CD4-positive, alpha-beta T cell treated with Interleukin-12 subunit alpha and Interleukin-12 subunit beta, for 1 hour (primary cell): ENCODE measurements at regions not wholly inside any gene's neighbourhood (a gene's known extent, or its start where the extent isn't known, plus 50 kb on each side); places are given as distances from the start of the nearest gene placed in this dataset.
"Not testable (repeated sequence)": the region's sequence is repeated elsewhere in the genome, so short reads cannot be mapped to it uniquely, and the experiment has no call there.

Source experiments
- DNase-seq: peaks from one replicate; pipeline ENCODE4 v3.0.0-alpha.2; 2020

- DNase-seq = no peak
Observed at GRCh38 chr4:163693776-163694175, 199.3 kb downstream of the TMA16 start.

- no peak for DNase-seq
Observed at GRCh38 chr4:163694385-163694784, 199.9 kb downstream of the TMA16 start.

GRCh38 chr4:163697121-163697520, 202.6 kb downstream of the TMA16 start:
- DNase-seq = no peak

- not testable (repeated sequence) for DNase-seq
Observed at GRCh38 chr4:163700383-163700782, 205.9 kb downstream of the TMA16 start.

- no peak for DNase-seq
Observed at GRCh38 chr4:163701916-163702315, 207.4 kb downstream of the TMA16 start.

GRCh38 chr4:163702736-163703135, 208.2 kb downstream of the TMA16 start:
- no peak for DNase-seq

- DNase-seq = no peak
Observed at GRCh38 chr4:163703251-163703650, 208.8 kb downstream of the TMA16 start.

- DNase-seq = no peak
Observed at GRCh38 chr4:163707873-163708272, 213.4 kb downstream of the TMA16 start.

GRCh38 chr4:163709601-163710000, 215.1 kb downstream of the TMA16 start:
- DNase-seq = no peak

GRCh38 chr4:163710158-163710557, 215.7 kb downstream of the TMA16 start:
- no peak for DNase-seq

- DNase-seq = not testable (repeated sequence)
Observed at GRCh38 chr4:163724495-163724894, 230.0 kb downstream of the TMA16 start.

GRCh38 chr4:163726641-163727040, 232.2 kb downstream of the TMA16 start:
- no peak for DNase-seq

GRCh38 chr4:163731071-163731470, 236.6 kb downstream of the TMA16 start:
- DNase-seq = no peak

- DNase-seq = no peak
Observed at GRCh38 chr4:163732473-163732872, 238.0 kb downstream of the TMA16 start.

- DNase-seq = no peak
Observed at GRCh38 chr4:163736876-163737275, 242.4 kb downstream of the TMA16 start.

GRCh38 chr4:163737846-163738245, 243.4 kb downstream of the TMA16 start:
- DNase-seq = not testable (repeated sequence)

GRCh38 chr4:163738521-163738920, 244.0 kb downstream of the TMA16 start:
- no peak for DNase-seq

- no peak for DNase-seq
Observed at GRCh38 chr4:163744861-163745260, 250.4 kb downstream of the TMA16 start.

GRCh38 chr4:163747293-163747692, 252.8 kb downstream of the TMA16 start:
- no peak for DNase-seq

GRCh38 chr4:163747886-163748285, 253.4 kb downstream of the TMA16 start:
- no peak for DNase-seq

- DNase-seq = no peak
Observed at GRCh38 chr4:163748449-163748848, 254.0 kb downstream of the TMA16 start.

- peak; percentile 40 for DNase-seq
Observed at GRCh38 chr4:163755013-163755412, 260.5 kb downstream of the TMA16 start.

GRCh38 chr4:163757219-163757618, 262.7 kb downstream of the TMA16 start:
- no peak for DNase-seq

GRCh38 chr4:163758032-163758431, 263.5 kb downstream of the TMA16 start:
- DNase-seq = no peak

- DNase-seq = no peak
Observed at GRCh38 chr4:163762741-163763140, 268.3 kb downstream of the TMA16 start.

GRCh38 chr4:163764569-163764968, 270.1 kb downstream of the TMA16 start:
- no peak for DNase-seq
